Esophagus squamous epithelium (tissue), 5 donors: ENCODE measurements at regions not wholly inside any gene's neighbourhood (a gene's known extent, or its start where the extent isn't known, plus 50 kb on each side); places are given as distances from the start of the nearest gene placed in this dataset.

Source experiments
- DNase-seq: peaks from one replicate; lab custom pipeline; 2025; lab: John Stamatoyannopoulos, UW
- H3K27ac ChIP-seq, 4 donors: fragments of 200-600 bp; sonication (generic); one replicate each; pipeline ENCODE4 v1.5.1; 2016 to 2019; ENCODE audit warnings: mild to moderate bottlenecking in 1 of 4
- H3K27me3 ChIP-seq, 4 donors: fragments of 200-600 bp; sonication (generic); 1 replicate in 3 of 4; 2 replicates in 1 of 4; pipeline versions ENCODE4 v1.5.1 to v1.6.0; 2017 to 2021; ENCODE audit warnings: antibody characterized with exemption in 1 of 4
- H3K36me3 ChIP-seq, 3 donors: fragments of 200-600 bp; sonication (generic); one replicate each; pipeline ENCODE4 v1.5.1; 2016 to 2019
- H3K4me1 ChIP-seq, 3 donors: fragments of 200-600 bp; sonication (generic); one replicate each; pipeline ENCODE4 v1.5.1; 2017 to 2019
- H3K4me3 ChIP-seq, 4 donors: fragments of 200-600 bp; sonication (generic); 1 replicate in 3 of 4; 2 replicates in 1 of 4; pipeline ENCODE4 v1.5.1; 2016 to 2019; ENCODE audit warnings: mild to moderate bottlenecking in 2 of 4, moderate library complexity in 1 of 4
- H3K9me3 ChIP-seq, 3 donors: fragments of 200-600 bp; sonication (generic); one replicate each; pipeline ENCODE4 v1.5.1; 2016 to 2019
- CTCF ChIP-seq, 6 experiments: fragments of 450-650 bp in 4 of 6; fragments of 200-600 bp in 2 of 6; sonication (generic) in 2 of 6; IDR thresholded peaks; one replicate each; pipeline ENCODE4 v1.5.1; 2016 to 2019; ENCODE audit warnings: antibody characterized with exemption in 6 of 6, mild to moderate bottlenecking in 4 of 6, moderate library complexity in 4 of 6
- POLR2A ChIP-seq, 4 donors: fragments of 450-650 bp; IDR thresholded peaks; one replicate each; pipeline ENCODE4 v1.6.1; 2017; ENCODE audit warnings: antibody characterized with exemption in 4 of 4, mild to moderate bottlenecking in 4 of 4, moderate library complexity in 3 of 4
- WGBS, 2 donors: methylation state at CpG; one replicate each; pipeline ENCODE4 v1.1.5; 2018; 5-methylcytosine and 5-hydroxymethylcytosine counted together
- intact Hi-C: fragments of 100-400 bp; cut with DNase I; formaldehyde crosslinking; loops from one replicate; pipeline ENCODE4 v1.15.0; 2022
- donor health status: DM: yes; HTN: yes; CAD: no.

- 80 to 91% methylated on average over 3 of the region's 3 CpGs for WGBS, 2 donors
- DNase-seq, result no peak
These were observed 1218.1 kb upstream of the MAP3K7 start for GRCh38 chr6:91804981-91805380.

GRCh38 chr6:91802431-91802830 lies 1215.6 kb upstream of the MAP3K7 start:
- 94 to 97% methylated on average over 1 of the region's 1 CpG for WGBS, 2 donors
- Histone ChIP-seq H3K27ac (no peak overlapping the region), H3K4me1 (no peaks in the 10 kb centered on the region), H3K27me3 (no peaks in the 10 kb centered on the region), H3K9me3 (no peaks in the 10 kb centered on the region), H3K4me3 (no peak overlapping the region), H3K36me3 (no peaks in the 10 kb centered on the region)
- TF ChIP-seq POLR2A (IDR thresholded peaks at IDR 0.05) (no peak), CTCF (IDR thresholded peaks at IDR 0.05) (no peak)
- intact Hi-C loops, result no loop called here
- no peak for DNase-seq

More at GRCh38 chr6:91804981-91805380, 1218.1 kb upstream of the MAP3K7 start:
- Histone ChIP-seq H3K27ac (no peak overlapping the region), H3K27me3 (no peaks in the 10 kb centered on the region), H3K4me3 (no peak overlapping the region), H3K9me3 (no peaks in the 10 kb centered on the region), H3K4me1 (no peaks in the 10 kb centered on the region), H3K36me3 (no peaks in the 10 kb centered on the region)
- TF ChIP-seq CTCF (IDR thresholded peaks at IDR 0.05) (no peak), POLR2A (IDR thresholded peaks at IDR 0.05) (no peak)
- intact Hi-C loops, result no loop called here

GRCh38 chr6:91796603-91797002 lies 1209.7 kb upstream of the MAP3K7 start:
- no peak overlapping the region for H3K27ac ChIP-seq
- no peaks in the 10 kb centered on the region for H3K9me3 ChIP-seq
- H3K4me1 ChIP-seq, result no peaks in the 10 kb centered on the region
- DNase-seq, result no peak
- 90 to 96% methylated on average over 1 of the region's 1 CpG for WGBS, 2 donors
- intact Hi-C loops, result no loop called here
- no peak overlapping the region for H3K4me3 ChIP-seq
- no peaks in the 10 kb centered on the region for H3K27me3 ChIP-seq
- no peaks in the 10 kb centered on the region for H3K36me3 ChIP-seq
- TF ChIP-seq POLR2A (IDR thresholded peaks at IDR 0.05) (no peak), CTCF (IDR thresholded peaks at IDR 0.05) (no peak)

- Histone ChIP-seq H3K27ac (no peak overlapping the region), H3K4me1 (no peaks in the 10 kb centered on the region), H3K36me3 (no peaks in the 10 kb centered on the region), H3K27me3 (no peaks in the 10 kb centered on the region), H3K9me3 (no peaks in the 10 kb centered on the region), H3K4me3 (no peak overlapping the region)
- DNase-seq, result no peak
- no peak for TF ChIP-seq CTCF (IDR thresholded peaks at IDR 0.05)
- no peak for TF ChIP-seq POLR2A (IDR thresholded peaks at IDR 0.05)
- WGBS, 2 donors, result 50 to 59% methylated on average over 2 of the region's 2 CpGs
- intact Hi-C loops, result no loop called here
These were observed 1201.6 kb upstream of the MAP3K7 start for GRCh38 chr6:91788501-91788900.

- Histone ChIP-seq H3K27me3 (no peaks in the 10 kb centered on the region), H3K4me3 (no peak overlapping the region), H3K27ac (no peak overlapping the region), H3K9me3 (no peaks in the 10 kb centered on the region), H3K36me3 (no peaks in the 10 kb centered on the region), H3K4me1 (no peaks in the 10 kb centered on the region)
- WGBS, 2 donors, result 72 to 73% methylated on average over 11 of the region's 11 CpGs
- no peak for TF ChIP-seq POLR2A (IDR thresholded peaks at IDR 0.05)
- TF ChIP-seq CTCF (IDR thresholded peaks at IDR 0.05), result no peak
- no peak for DNase-seq
- intact Hi-C loops, result no loop called here
These were observed 1199.8 kb upstream of the MAP3K7 start for GRCh38 chr6:91786474-91787184.
